Tibial artery (tissue), 4 donors: ENCODE measurements at regions not wholly inside any gene's neighbourhood (a gene's known extent, or its start where the extent isn't known, plus 50 kb on each side); places are given as distances from the start of the nearest gene placed in this dataset.
"Not testable (repeated sequence)": the region's sequence is repeated elsewhere in the genome, so short reads cannot be mapped to it uniquely, and the experiment has no call there.

Experiments
- DNase-seq, 2 donors: peaks; one replicate each; pipeline ENCODE4 v3.0.0-alpha.2; 2019
- H3K27ac ChIP-seq, 2 donors: fragments of 200-600 bp; sonication (generic) in 1 of 2; 1 replicate in 1 of 2; 2 replicates in 1 of 2; pipeline ENCODE4 v1.5.1; 2018 to 2019; ENCODE audit warnings: mild to moderate bottlenecking in 1 of 2
- H3K27me3 ChIP-seq, 2 donors: fragments of 200-600 bp; sonication (generic) in 1 of 2; one replicate each; pipeline versions ENCODE4 v1.5.1 to v1.6.0; 2016 to 2019
- H3K36me3 ChIP-seq, 3 donors: fragments of 200-600 bp; sonication (generic) in 2 of 3; one replicate each; pipeline ENCODE4 v1.5.1; 2016 to 2019; ENCODE audit warnings: mild to moderate bottlenecking in 2 of 3
- H3K4me1 ChIP-seq, 4 donors: fragments of 200-600 bp; sonication (generic) in 2 of 4; 1 replicate in 3 of 4; 2 replicates in 1 of 4; pipeline ENCODE4 v1.5.1; 2016 to 2019
- H3K4me3 ChIP-seq, 2 donors: fragments of 200-600 bp; sonication (generic) in 1 of 2; 1 replicate in 1 of 2; 2 replicates in 1 of 2; pipeline ENCODE4 v1.5.1; 2018 to 2019; ENCODE audit warnings: mild to moderate bottlenecking in 2 of 2
- H3K9me3 ChIP-seq, 3 donors: fragments of 200-600 bp; sonication (generic) in 1 of 3; one replicate each; pipeline ENCODE4 v1.5.1; 2016 to 2019
- CTCF ChIP-seq, 2 experiments: fragments of 200-600 bp in 1 of 2; fragments of 450-650 bp in 1 of 2; IDR thresholded peaks; one replicate each; pipeline ENCODE4 v1.5.1; 2017 to 2019; ENCODE audit warnings: antibody characterized with exemption in 2 of 2, mild to moderate bottlenecking in 1 of 2, moderate library complexity in 1 of 2
- intact Hi-C: fragments of 100-400 bp; cut with DNase I; formaldehyde crosslinking; loops from one replicate; pipeline ENCODE4 v1.15.0; 2023; ENCODE audit warnings: low total_unique reads

GRCh38 chr1:177877086-177877485 lies 92.8 kb downstream of the SEC16B start:
- no peak overlapping the region for H3K27ac ChIP-seq
- no peak overlapping the region for H3K4me3 ChIP-seq
- peaks cover 0 to 4% of the 10 kb centered on the region in 2 donors for H3K27me3 ChIP-seq
- H3K9me3 ChIP-seq: no peaks in the 10 kb centered on the region
- TF ChIP-seq CTCF (IDR thresholded peaks at IDR 0.05): no peak
- intact Hi-C loops: no loop called here
- no peaks in the 10 kb centered on the region for H3K36me3 ChIP-seq
- no peak for DNase-seq
- H3K4me1 ChIP-seq: no peaks in the 10 kb centered on the region

- intact Hi-C loops: no loop called here
- Histone ChIP-seq H3K27me3 (peaks cover 0 to 8% of the 10 kb centered on the region in 2 donors), H3K9me3 (no peaks in the 10 kb centered on the region), H3K4me3 (no peak overlapping the region), H3K4me1 (no peaks in the 10 kb centered on the region), H3K27ac (no peak overlapping the region), H3K36me3 (no peaks in the 10 kb centered on the region)
- no peak for DNase-seq
- no peak for TF ChIP-seq CTCF (IDR thresholded peaks at IDR 0.05)
Measured at GRCh38 chr1:177873238-177873637, 96.6 kb downstream of the SEC16B start.

GRCh38 chr1:177872308-177872900 lies 97.5 kb downstream of the SEC16B start:
- H3K27ac ChIP-seq: no peak overlapping the region
- H3K9me3 ChIP-seq: no peaks in the 10 kb centered on the region
- intact Hi-C loops: no loop called here
- DNase-seq: no peak
- H3K4me1 ChIP-seq: no peaks in the 10 kb centered on the region
- H3K36me3 ChIP-seq: no peaks in the 10 kb centered on the region
- H3K27me3 ChIP-seq: peaks cover 0 to 8% of the 10 kb centered on the region in 2 donors
- no peak overlapping the region for H3K4me3 ChIP-seq
- TF ChIP-seq CTCF (IDR thresholded peaks at IDR 0.05): no peak

- intact Hi-C loops: no loop called here
- no peak overlapping the region for H3K4me3 ChIP-seq
- H3K27me3 ChIP-seq: peaks cover 0 to 8% of the 10 kb centered on the region in 2 donors
- no peaks in the 10 kb centered on the region for H3K4me1 ChIP-seq
- H3K36me3 ChIP-seq: no peaks in the 10 kb centered on the region
- TF ChIP-seq CTCF (IDR thresholded peaks at IDR 0.05): no peak
- no peak overlapping the region for H3K27ac ChIP-seq
- no peaks in the 10 kb centered on the region for H3K9me3 ChIP-seq
- DNase-seq: no peak
Measured at GRCh38 chr1:177871613-177872307, 98.1 kb downstream of the SEC16B start.

- Histone ChIP-seq H3K27me3 (peaks cover 0 to 8% of the 10 kb centered on the region in 2 donors), H3K4me3 (no peak overlapping the region), H3K4me1 (no peaks in the 10 kb centered on the region), H3K36me3 (no peaks in the 10 kb centered on the region), H3K27ac (no peak overlapping the region), H3K9me3 (no peaks in the 10 kb centered on the region)
- intact Hi-C loops: no loop called here
- no peak for DNase-seq
- no peak for TF ChIP-seq CTCF (IDR thresholded peaks at IDR 0.05)
Measured at GRCh38 chr1:177869586-177869985, 100.3 kb downstream of the SEC16B start.

- intact Hi-C loops, DNase-seq, H3K4me1 ChIP-seq: not testable (repeated sequence)
Measured at GRCh38 chr1:177869011-177869410, 100.8 kb downstream of the SEC16B start.

More at GRCh38 chr1:177869011-177869410, 100.8 kb downstream of the SEC16B start:
- not testable (repeated sequence) for H3K4me3 ChIP-seq, H3K36me3 ChIP-seq, H3K9me3 ChIP-seq, H3K27me3 ChIP-seq, H3K27ac ChIP-seq
